ENCODE measurements at regions not wholly inside any gene's neighbourhood (a gene's known extent, or its start where the extent isn't known, plus 50 kb on each side); places are given as distances from the start of the nearest gene placed in this dataset.

DNA sequence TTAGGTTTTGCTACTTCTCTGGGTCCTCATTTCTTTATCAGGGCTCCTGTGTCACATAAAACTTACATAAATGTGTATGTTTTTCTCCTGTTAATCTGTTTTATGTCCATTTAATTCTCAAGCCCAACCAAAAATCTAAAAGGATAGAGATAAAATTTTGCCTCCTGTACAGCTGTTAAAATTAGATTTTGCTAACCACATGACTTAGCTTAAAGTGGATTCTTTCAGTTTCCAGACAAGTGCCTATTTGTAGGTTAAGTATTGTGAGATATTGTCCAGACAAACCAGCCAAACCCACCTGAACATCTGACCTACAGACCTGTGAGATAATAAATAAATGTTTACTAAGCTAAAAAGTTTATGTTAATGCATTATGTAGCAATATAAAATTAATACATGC, 465.5 kb downstream of the SI start:
- Histone ChIP-seq H3K27ac (no peak overlapping the region), H3K27me3 (replicated peaks) (no peaks in the 10 kb centered on the region), H3K9me3 (replicated peaks) (no peaks in the 10 kb centered on the region), H3K4me1 (replicated peaks) (no peaks in the 10 kb centered on the region), H3K4me3 (no peak overlapping the region), H3K36me3 (no peaks in the 10 kb centered on the region)
- no peak for DNase-seq (ENCODE audit: low read depth in 1 of 2, low spot score in 2 of 2)

- H3K9me3 ChIP-seq (replicated peaks): no peaks in the 10 kb centered on the region
- no peak for DNase-seq (ENCODE audit: low read depth in 1 of 2, low spot score in 2 of 2)
- H3K4me3 ChIP-seq: no peak overlapping the region
- H3K27ac ChIP-seq: no peak overlapping the region
- no peaks in the 10 kb centered on the region for H3K36me3 ChIP-seq
- no peaks in the 10 kb centered on the region for H3K27me3 ChIP-seq (replicated peaks)
- no peaks in the 10 kb centered on the region for H3K4me1 ChIP-seq (replicated peaks)
These were observed 469.6 kb downstream of the SI start for GRCh38 chr3:164608554-164609276.

- Histone ChIP-seq H3K27me3 (replicated peaks) (no peaks in the 10 kb centered on the region), H3K36me3 (no peaks in the 10 kb centered on the region), H3K27ac (no peak overlapping the region), H3K9me3 (replicated peaks) (no peaks in the 10 kb centered on the region), H3K4me1 (replicated peaks) (no peaks in the 10 kb centered on the region), H3K4me3 (no peak overlapping the region)
- DNase-seq (ENCODE audit: low read depth in 1 of 2, low spot score in 2 of 2): no peak
These were observed 473.6 kb downstream of the SI start for GRCh38 chr3:164604687-164605086.

DNA sequence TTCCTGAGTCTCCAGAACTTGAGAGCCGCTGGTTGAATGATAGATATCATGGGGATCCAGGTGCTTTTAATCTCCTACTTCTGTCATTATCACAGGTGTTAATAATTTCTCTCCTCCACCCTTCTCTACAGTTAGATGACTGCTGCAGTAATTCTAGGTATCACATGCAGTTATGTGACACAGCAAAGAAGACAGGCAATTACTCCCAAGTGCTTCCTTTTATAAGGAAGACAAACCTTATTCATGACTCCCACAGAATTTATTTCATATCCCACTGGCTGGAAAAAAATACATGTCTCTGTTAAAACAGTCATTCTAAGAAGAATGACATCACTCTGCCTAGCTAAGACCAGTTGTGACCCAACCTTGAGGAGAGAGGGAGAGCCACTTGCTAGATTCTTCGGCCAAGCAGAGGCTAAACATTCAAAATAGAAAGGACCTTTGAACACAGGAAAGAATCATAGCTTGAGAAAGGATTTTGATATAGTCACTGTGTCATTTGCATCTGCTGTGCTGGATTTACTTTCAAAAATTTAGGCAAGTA, 500.6 kb downstream of the SI start:
- no peak overlapping the region for H3K4me3 ChIP-seq
- H3K27me3 ChIP-seq (replicated peaks): no peaks in the 10 kb centered on the region
- H3K4me1 ChIP-seq (replicated peaks): no peaks in the 10 kb centered on the region
- H3K36me3 ChIP-seq: no peaks in the 10 kb centered on the region
- no peak overlapping the region for H3K27ac ChIP-seq
- no peaks in the 10 kb centered on the region for H3K9me3 ChIP-seq (replicated peaks)
- DNase-seq (ENCODE audit: low read depth in 1 of 2, low spot score in 2 of 2): no peak

GRCh38 chr3:164572436-164572835, 505.9 kb downstream of the SI start:
- Histone ChIP-seq H3K9me3 (replicated peaks) (no peaks in the 10 kb centered on the region), H3K27me3 (replicated peaks) (no peaks in the 10 kb centered on the region), H3K36me3 (no peaks in the 10 kb centered on the region), H3K4me3 (no peak overlapping the region), H3K27ac (no peak overlapping the region), H3K4me1 (replicated peaks) (no peaks in the 10 kb centered on the region)
- no peak for DNase-seq (ENCODE audit: low read depth in 1 of 2, low spot score in 2 of 2)

- DNase-seq (ENCODE audit: low read depth in 1 of 2, low spot score in 2 of 2): no peak
- Histone ChIP-seq H3K9me3 (replicated peaks) (no peaks in the 10 kb centered on the region), H3K4me3 (no peak overlapping the region), H3K27ac (no peak overlapping the region), H3K36me3 (no peaks in the 10 kb centered on the region), H3K27me3 (replicated peaks) (no peaks in the 10 kb centered on the region), H3K4me1 (replicated peaks) (no peaks in the 10 kb centered on the region)
These were observed 527.4 kb downstream of the SI start for GRCh38 chr3:164550857-164551256.

- DNase-seq (ENCODE audit: low read depth in 1 of 2, low spot score in 2 of 2): no peak
These were observed 539.1 kb downstream of the SI start for GRCh38 chr3:164539215-164539614.

DNA sequence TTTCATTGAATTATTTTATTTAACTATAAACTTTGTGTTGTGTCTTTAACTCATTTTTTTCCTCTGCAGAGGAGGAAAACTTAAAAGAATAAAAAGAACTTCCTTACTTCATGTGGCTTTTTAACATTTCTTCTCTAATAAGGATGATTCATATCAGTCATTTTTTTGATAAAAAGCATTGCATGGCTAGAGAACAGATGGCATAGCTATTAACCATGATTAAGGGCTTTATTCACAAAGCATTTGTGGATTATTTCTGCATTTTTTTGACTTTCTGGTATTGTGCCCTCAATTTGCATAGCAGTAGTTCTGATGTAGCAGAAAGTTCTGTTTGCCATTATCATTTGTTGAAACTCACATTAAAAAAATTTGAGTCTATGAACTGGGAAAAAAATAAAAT, 540.8 kb downstream of the SI start:
- Histone ChIP-seq H3K9me3 (replicated peaks) (peaks cover 2% of the 10 kb centered on the region; the same call in 1 of the 2 replicates), H3K4me1 (replicated peaks) (no peaks in the 10 kb centered on the region), H3K27ac (no peak overlapping the region), H3K27me3 (replicated peaks) (no peaks in the 10 kb centered on the region), H3K36me3 (no peaks in the 10 kb centered on the region), H3K4me3 (no peak overlapping the region)
- DNase-seq (ENCODE audit: low read depth in 1 of 2, low spot score in 2 of 2): no peak

More at GRCh38 chr3:164539215-164539614, 539.1 kb downstream of the SI start:
- H3K36me3 ChIP-seq: no peaks in the 10 kb centered on the region
- H3K4me1 ChIP-seq (replicated peaks): no peaks in the 10 kb centered on the region
- H3K4me3 ChIP-seq: no peak overlapping the region
- no peaks in the 10 kb centered on the region for H3K27me3 ChIP-seq (replicated peaks)
- no peak overlapping the region for H3K27ac ChIP-seq
- H3K9me3 ChIP-seq (replicated peaks): peaks cover 2% of the 10 kb centered on the region; the same call in 1 of the 2 replicates

DNA sequence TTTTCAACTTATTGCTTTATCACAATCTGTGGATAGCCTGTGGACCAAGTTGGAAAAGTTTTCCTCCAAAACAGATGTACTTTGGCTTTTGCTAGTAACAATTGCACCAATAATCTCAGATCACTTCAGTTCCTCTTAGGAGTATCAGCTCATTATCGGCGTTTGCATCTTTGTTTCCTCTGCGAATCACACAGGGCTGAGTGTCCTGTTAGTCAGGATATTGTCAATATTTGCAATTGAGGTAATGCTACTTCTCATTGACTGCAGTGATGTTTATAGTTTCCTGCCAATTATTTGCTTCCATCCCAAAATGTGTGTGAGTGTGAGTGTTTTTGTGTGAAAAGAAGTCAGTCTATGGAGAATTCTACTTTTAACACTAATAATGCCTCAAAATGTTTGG, 545.0 kb downstream of the SI start:
- no peaks in the 10 kb centered on the region for H3K4me1 ChIP-seq (replicated peaks)
- H3K4me3 ChIP-seq: no peak overlapping the region
- H3K9me3 ChIP-seq (replicated peaks): no peaks in the 10 kb centered on the region
- no peaks in the 10 kb centered on the region for H3K36me3 ChIP-seq
- no peak for DNase-seq (ENCODE audit: low read depth in 1 of 2, low spot score in 2 of 2)
- H3K27me3 ChIP-seq (replicated peaks): no peaks in the 10 kb centered on the region
- no peak overlapping the region for H3K27ac ChIP-seq

GRCh38 chr3:164526250-164526649, 552.0 kb downstream of the SI start:
- Histone ChIP-seq H3K4me3 (no peak overlapping the region), H3K9me3 (replicated peaks) (no peaks in the 10 kb centered on the region), H3K27ac (no peak overlapping the region), H3K27me3 (replicated peaks) (no peaks in the 10 kb centered on the region), H3K36me3 (no peaks in the 10 kb centered on the region), H3K4me1 (replicated peaks) (no peaks in the 10 kb centered on the region)
- DNase-seq (ENCODE audit: low read depth in 1 of 2, low spot score in 2 of 2): no peak

DNA sequence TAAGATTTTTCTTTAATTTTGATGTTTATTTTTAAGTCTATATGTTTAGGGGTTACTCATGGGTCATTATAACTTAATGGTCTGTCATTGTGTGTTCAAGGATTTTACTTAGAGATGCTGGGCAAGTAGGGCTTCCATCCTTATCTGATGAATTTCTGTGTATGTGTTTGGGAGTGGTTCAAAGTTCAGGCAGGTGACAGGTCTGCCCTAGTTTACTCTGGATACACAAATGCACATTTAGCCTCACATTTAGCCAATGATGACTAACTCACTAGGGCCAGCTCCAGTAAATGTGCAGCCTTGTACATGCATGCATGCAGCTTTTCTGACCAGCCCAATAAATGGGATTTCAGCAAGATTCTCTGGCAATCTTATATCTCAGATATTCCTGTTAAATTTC, 554.1 kb downstream of the SI start:
- H3K4me1 ChIP-seq (replicated peaks): no peaks in the 10 kb centered on the region
- no peak for DNase-seq (ENCODE audit: low read depth in 1 of 2, low spot score in 2 of 2)
- no peaks in the 10 kb centered on the region for H3K9me3 ChIP-seq (replicated peaks)
- H3K36me3 ChIP-seq: no peaks in the 10 kb centered on the region
- H3K27ac ChIP-seq: no peak overlapping the region
- no peak overlapping the region for H3K4me3 ChIP-seq
- no peaks in the 10 kb centered on the region for H3K27me3 ChIP-seq (replicated peaks)

GRCh38 chr3:164522073-164522763, 556.1 kb downstream of the SI start:
- DNase-seq (ENCODE audit: low read depth in 1 of 2, low spot score in 2 of 2): no peak
- Histone ChIP-seq H3K4me3 (no peak overlapping the region), H3K27me3 (replicated peaks) (no peaks in the 10 kb centered on the region), H3K36me3 (no peaks in the 10 kb centered on the region), H3K9me3 (replicated peaks) (no peaks in the 10 kb centered on the region), H3K4me1 (replicated peaks) (no peaks in the 10 kb centered on the region), H3K27ac (no peak overlapping the region)

DNA sequence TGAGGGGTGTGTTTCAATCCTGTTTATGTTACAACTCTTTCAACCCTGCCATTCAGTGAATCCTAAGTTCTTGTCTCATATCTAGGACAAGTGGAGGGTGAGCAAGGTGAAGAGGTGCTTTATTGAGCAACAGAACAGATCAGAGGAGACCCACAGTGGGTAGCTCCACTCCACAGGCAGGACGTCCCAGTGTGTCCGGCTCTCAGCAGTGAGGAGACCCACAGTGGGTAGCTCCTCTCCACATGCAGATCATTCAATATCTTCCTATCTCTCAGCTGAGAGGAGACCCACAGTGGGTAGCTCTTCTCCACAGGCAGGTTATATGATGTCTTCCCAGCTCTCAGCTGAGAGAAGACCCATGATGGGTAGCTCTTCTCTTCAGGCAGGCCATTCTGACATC, 556.7 kb downstream of the SI start:
- no peaks in the 10 kb centered on the region for H3K9me3 ChIP-seq (replicated peaks)

GRCh38 chr3:164521139-164521538, 557.2 kb downstream of the SI start:
- Histone ChIP-seq H3K4me1 (replicated peaks) (no peaks in the 10 kb centered on the region), H3K4me3 (no peak overlapping the region), H3K9me3 (replicated peaks) (no peaks in the 10 kb centered on the region; the same call in 1 of the 2 replicates), H3K27ac (no peak overlapping the region), H3K27me3 (replicated peaks) (no peaks in the 10 kb centered on the region), H3K36me3 (no peaks in the 10 kb centered on the region)
- no peak for DNase-seq (ENCODE audit: low read depth in 1 of 2, low spot score in 2 of 2)

More for the DNA sequence above, 556.7 kb downstream of the SI start:
- no peaks in the 10 kb centered on the region for H3K27me3 ChIP-seq (replicated peaks)
- no peaks in the 10 kb centered on the region for H3K4me1 ChIP-seq (replicated peaks)
- no peak for DNase-seq (ENCODE audit: low read depth in 1 of 2, low spot score in 2 of 2)
- H3K36me3 ChIP-seq: no peaks in the 10 kb centered on the region
- H3K27ac ChIP-seq: no peak overlapping the region
- H3K4me3 ChIP-seq: no peak overlapping the region
